ENCODE measurements at regions not wholly inside any gene's neighbourhood (a gene's known extent, or its start where the extent isn't known, plus 50 kb on each side); places are given as distances from the start of the nearest gene placed in this dataset.

DNA sequence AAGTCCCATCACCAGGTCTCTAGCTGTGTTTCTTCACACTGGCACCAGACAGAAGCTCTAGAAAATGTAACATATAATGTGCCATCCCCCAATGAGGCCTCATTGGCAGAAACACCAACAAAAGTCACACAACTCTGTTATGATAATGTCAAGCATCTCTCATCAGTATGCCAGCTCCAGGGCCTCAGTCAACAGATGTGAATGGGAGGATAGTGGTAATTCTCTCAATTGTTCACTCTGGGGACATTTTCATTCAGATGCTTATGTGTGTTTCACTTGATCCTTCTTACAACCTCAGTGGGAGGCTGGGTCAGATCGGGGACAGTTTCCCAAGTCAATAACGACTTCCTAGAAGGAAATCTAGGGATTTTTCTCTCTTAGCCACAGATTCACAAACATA, 57.5 kb upstream of the SCOC start:
- TF ChIP-seq, protein P1, sequence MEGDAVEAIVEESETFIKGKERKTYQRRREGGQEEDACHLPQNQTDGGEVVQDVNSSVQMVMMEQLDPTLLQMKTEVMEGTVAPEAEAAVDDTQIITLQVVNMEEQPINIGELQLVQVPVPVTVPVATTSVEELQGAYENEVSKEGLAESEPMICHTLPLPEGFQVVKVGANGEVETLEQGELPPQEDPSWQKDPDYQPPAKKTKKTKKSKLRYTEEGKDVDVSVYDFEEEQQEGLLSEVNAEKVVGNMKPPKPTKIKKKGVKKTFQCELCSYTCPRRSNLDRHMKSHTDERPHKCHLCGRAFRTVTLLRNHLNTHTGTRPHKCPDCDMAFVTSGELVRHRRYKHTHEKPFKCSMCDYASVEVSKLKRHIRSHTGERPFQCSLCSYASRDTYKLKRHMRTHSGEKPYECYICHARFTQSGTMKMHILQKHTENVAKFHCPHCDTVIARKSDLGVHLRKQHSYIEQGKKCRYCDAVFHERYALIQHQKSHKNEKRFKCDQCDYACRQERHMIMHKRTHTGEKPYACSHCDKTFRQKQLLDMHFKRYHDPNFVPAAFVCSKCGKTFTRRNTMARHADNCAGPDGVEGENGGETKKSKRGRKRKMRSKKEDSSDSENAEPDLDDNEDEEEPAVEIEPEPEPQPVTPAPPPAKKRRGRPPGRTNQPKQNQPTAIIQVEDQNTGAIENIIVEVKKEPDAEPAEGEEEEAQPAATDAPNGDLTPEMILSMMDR (IDR thresholded peaks at IDR 0.05): no peak
- TF ChIP-seq POLR2A (IDR thresholded peaks at IDR 0.05): no peak

Measured in right lobe of liver (tissue), 4 donors.